ENCODE measurements at regions not wholly inside any gene's neighbourhood (a gene's known extent, or its start where the extent isn't known, plus 50 kb on each side); places are given as distances from the start of the nearest gene placed in this dataset.

DNA sequence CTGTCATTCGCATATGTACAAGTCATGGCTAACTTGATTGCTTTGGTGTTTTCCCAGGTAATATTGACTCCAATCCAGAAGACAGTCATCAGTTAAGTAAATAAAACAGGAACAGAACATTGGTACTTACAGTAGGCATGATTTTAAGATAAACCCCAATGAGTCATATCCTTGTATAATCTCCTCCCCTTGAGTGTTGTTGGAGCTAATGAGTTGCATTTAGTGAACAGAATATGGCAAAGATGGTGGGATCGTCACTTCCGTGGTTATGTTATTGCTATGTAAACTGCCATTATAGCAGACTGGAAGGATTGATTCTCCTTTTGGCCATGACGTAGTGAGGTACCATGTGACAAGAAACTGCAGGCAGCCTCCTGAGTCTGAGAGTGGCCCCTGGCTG is 102.2 kb downstream of the TMX1 start:
- no peak for DNase-seq (ENCODE audit: extremely low spot score, unreplicated experiment)
- Mint-ChIP-seq H3K36me3 (ENCODE audit: unreplicated experiment) (no peaks in the 10 kb centered on the region), H3K27me3 (ENCODE audit: unreplicated experiment) (no peaks in the 10 kb centered on the region), H3K4me1 (ENCODE audit: unreplicated experiment) (no peaks in the 10 kb centered on the region), H3K9me3 (ENCODE audit: unreplicated experiment) (peaks cover 5% of the 10 kb centered on the region), H3K27ac (ENCODE audit: unreplicated experiment) (no peak overlapping the region), H3K4me3 (ENCODE audit: unreplicated experiment) (no peak overlapping the region)
- no peak for TF ChIP-seq CTCF (IDR thresholded peaks at IDR 0.05)

DNA sequence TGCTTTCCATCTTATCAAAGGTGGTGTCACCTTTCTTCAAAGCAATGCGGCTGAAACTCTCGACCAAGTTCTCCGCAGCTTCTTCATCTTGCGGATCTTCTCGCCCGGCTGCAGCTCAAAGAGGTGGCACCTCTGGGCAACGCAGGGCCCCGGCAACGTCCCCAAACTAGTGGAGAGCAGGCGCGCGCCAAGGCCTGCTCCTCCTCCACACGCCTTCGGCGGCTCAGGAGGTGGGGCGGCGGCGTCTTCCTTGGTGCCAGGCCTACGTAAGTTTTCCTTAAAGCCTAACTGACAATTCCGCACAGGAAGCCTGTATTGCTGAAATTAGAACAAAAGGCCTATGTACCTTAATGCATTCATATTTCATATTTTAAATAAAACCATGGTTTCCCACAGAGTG is 112.0 kb downstream of the TMX1 start:
- DNase-seq (ENCODE audit: extremely low spot score, unreplicated experiment), result no peak
- Mint-ChIP-seq H3K27ac (ENCODE audit: unreplicated experiment) (no peak overlapping the region), H3K27me3 (ENCODE audit: unreplicated experiment) (no peaks in the 10 kb centered on the region), H3K36me3 (ENCODE audit: unreplicated experiment) (no peaks in the 10 kb centered on the region), H3K4me3 (ENCODE audit: unreplicated experiment) (no peak overlapping the region), H3K4me1 (ENCODE audit: unreplicated experiment) (peaks cover 22% of the 10 kb centered on the region), H3K9me3 (ENCODE audit: unreplicated experiment) (no peaks in the 10 kb centered on the region)
- no peak for TF ChIP-seq CTCF (IDR thresholded peaks at IDR 0.05)

GRCh38 chr14:51353901-51354300 is 113.9 kb downstream of the TMX1 start:
- no peak overlapping the region for H3K27ac Mint-ChIP-seq (ENCODE audit: unreplicated experiment)
- no peaks in the 10 kb centered on the region for H3K9me3 Mint-ChIP-seq (ENCODE audit: unreplicated experiment)
- DNase-seq (ENCODE audit: extremely low spot score, unreplicated experiment), result no peak
- no peaks in the 10 kb centered on the region for H3K27me3 Mint-ChIP-seq (ENCODE audit: unreplicated experiment)
- TF ChIP-seq CTCF (IDR thresholded peaks at IDR 0.05), result no peak
- H3K4me3 Mint-ChIP-seq (ENCODE audit: unreplicated experiment), result no peak overlapping the region
- H3K4me1 Mint-ChIP-seq (ENCODE audit: unreplicated experiment), result peaks cover 32% of the 10 kb centered on the region
- H3K36me3 Mint-ChIP-seq (ENCODE audit: unreplicated experiment), result no peaks in the 10 kb centered on the region

- peaks cover 32% of the 10 kb centered on the region for H3K4me1 Mint-ChIP-seq (ENCODE audit: unreplicated experiment)
- no peak overlapping the region for H3K27ac Mint-ChIP-seq (ENCODE audit: unreplicated experiment)
- H3K4me3 Mint-ChIP-seq (ENCODE audit: unreplicated experiment), result no peak overlapping the region
- TF ChIP-seq CTCF (IDR thresholded peaks at IDR 0.05), result no peak
- no peaks in the 10 kb centered on the region for H3K27me3 Mint-ChIP-seq (ENCODE audit: unreplicated experiment)
- no peaks in the 10 kb centered on the region for H3K9me3 Mint-ChIP-seq (ENCODE audit: unreplicated experiment)
- H3K36me3 Mint-ChIP-seq (ENCODE audit: unreplicated experiment), result no peaks in the 10 kb centered on the region
- no peak for DNase-seq (ENCODE audit: extremely low spot score, unreplicated experiment)
Observed at GRCh38 chr14:51354846-51355245, 114.8 kb downstream of the TMX1 start.

GRCh38 chr14:51356381-51356780 is 116.3 kb downstream of the TMX1 start:
- no peaks in the 10 kb centered on the region for H3K27me3 Mint-ChIP-seq (ENCODE audit: unreplicated experiment)

More at GRCh38 chr14:51356381-51356780, 116.3 kb downstream of the TMX1 start:
- H3K4me1 Mint-ChIP-seq (ENCODE audit: unreplicated experiment), result peaks cover 32% of the 10 kb centered on the region
- H3K9me3 Mint-ChIP-seq (ENCODE audit: unreplicated experiment), result no peaks in the 10 kb centered on the region
- DNase-seq (ENCODE audit: extremely low spot score, unreplicated experiment), result no peak
- no peaks in the 10 kb centered on the region for H3K36me3 Mint-ChIP-seq (ENCODE audit: unreplicated experiment)
- no peak for TF ChIP-seq CTCF (IDR thresholded peaks at IDR 0.05)
- H3K27ac Mint-ChIP-seq (ENCODE audit: unreplicated experiment), result no peak overlapping the region
- H3K4me3 Mint-ChIP-seq (ENCODE audit: unreplicated experiment), result no peak overlapping the region

Data from osteocyte (in vitro differentiated cells).